ENCODE measurements at regions not wholly inside any gene's neighbourhood (a gene's known extent, or its start where the extent isn't known, plus 50 kb on each side); places are given as distances from the start of the nearest gene placed in this dataset.

- no peak overlapping the region for H3K27ac ChIP-seq (ENCODE audit: insufficient read depth, low read length)
- no peak overlapping the region for H2BK5ac ChIP-seq (ENCODE audit: low read depth, low read length, poor library complexity, severe bottlenecking)
- H3K9ac ChIP-seq (ENCODE audit: low read depth, low read length): no peak overlapping the region
- no CpG with 5 or more reads among the region's 8 CpGs for WGBS, 2 experiments (ENCODE audit: extremely low coverage in 2 of 2, insufficient read length in 1 of 2)
- no peaks in the 10 kb centered on the region for H3K9me1 ChIP-seq (ENCODE audit: insufficient read depth, low read length)
- in situ Hi-C loops (cut with MboI; ENCODE audit: low sequenced_read_pairs): no loop called here
- no peak overlapping the region for H2AK5ac ChIP-seq (ENCODE audit: low read depth, low read length)
- H3K18ac ChIP-seq (ENCODE audit: low read depth, low read length): no peak overlapping the region
- no peak overlapping the region for H3K4me2 ChIP-seq (ENCODE audit: low read depth, low read length)
- no peaks in the 10 kb centered on the region for H3K4me1 ChIP-seq (ENCODE audit: control insufficient read depth, insufficient read depth, low read length)
- no peak overlapping the region for H3K23ac ChIP-seq (ENCODE audit: low read depth, low read length)
- no peak overlapping the region for H2BK15ac ChIP-seq (ENCODE audit: low read depth, low read length)
- dilution Hi-C loops (cut with HindIII; ENCODE audit: low sequenced_read_pairs, unreplicated experiment): no loop called here
- no peak for ATAC-seq (ENCODE audit: low read depth)
- H4K91ac ChIP-seq (ENCODE audit: insufficient read depth, low read depth, low read length): no peak overlapping the region
- no peak overlapping the region for H2AFZ ChIP-seq (replicated peaks; ENCODE audit: low read length, poor library complexity)
- intact Hi-C loops (cut with micrococcal nuclease): no loop called here
- no peak overlapping the region for H2BK20ac ChIP-seq (ENCODE audit: low read depth, low read length)
- CTCF ChIA-PET: no interaction called here
- POLR2A ChIA-PET (ENCODE audit: unreplicated experiment): no interaction called here
- no peak overlapping the region for H3K56ac ChIP-seq (ENCODE audit: extremely low read depth, insufficient read depth, low read length)
- no peak overlapping the region for H4K5ac ChIP-seq (ENCODE audit: low read depth, low read length)
- no peak overlapping the region for H2BK120ac ChIP-seq (ENCODE audit: low read depth, low read length)
- no TSS peak for BruUV-seq (replicated peaks)
- no peak overlapping the region for H3K14ac ChIP-seq (replicated peaks; ENCODE audit: low read depth, low read length)
- H2AK9ac ChIP-seq (replicated peaks; ENCODE audit: low read depth, low read length, poor library complexity): no peak overlapping the region
- no peak overlapping the region for H4K8ac ChIP-seq (ENCODE audit: low read depth in 2 of 2, low read length in 2 of 2)
- no peaks in the 10 kb centered on the region for H3K79me1 ChIP-seq (ENCODE audit: low read depth in 1 of 2, low read length in 2 of 2)
- H3K36me3 ChIP-seq (ENCODE audit: control insufficient read depth, insufficient read depth, low read length): no peaks in the 10 kb centered on the region
- no peak for TF ChIP-seq FOS (IDR thresholded peaks at IDR 0.05; ENCODE audit: low read depth, low read length)
- no peak overlapping the region for H3K4ac ChIP-seq (ENCODE audit: low read depth, low read length)
- DNase-seq: no peak
- no peak overlapping the region for H3K4me3 ChIP-seq (ENCODE audit: insufficient read depth, low read depth, low read length)
- H3K9me3 ChIP-seq (ENCODE audit: control insufficient read depth, insufficient read depth, low read length): peaks cover 7% of the 10 kb centered on the region; the same call in 1 of the 2 replicates
- H3K27me3 ChIP-seq (ENCODE audit: control insufficient read depth, insufficient read depth, low read length): no peaks in the 10 kb centered on the region
- no peaks in the 10 kb centered on the region for H4K20me1 ChIP-seq (ENCODE audit: insufficient read depth, low read length)
Observed at GRCh38 chr13:84127597-84128128, 245.4 kb upstream of the SLITRK1 start.

Data from IMR-90 (cell line).